ENCODE measurements at regions not wholly inside any gene's neighbourhood (a gene's known extent, or its start where the extent isn't known, plus 50 kb on each side); places are given as distances from the start of the nearest gene placed in this dataset.

DNA sequence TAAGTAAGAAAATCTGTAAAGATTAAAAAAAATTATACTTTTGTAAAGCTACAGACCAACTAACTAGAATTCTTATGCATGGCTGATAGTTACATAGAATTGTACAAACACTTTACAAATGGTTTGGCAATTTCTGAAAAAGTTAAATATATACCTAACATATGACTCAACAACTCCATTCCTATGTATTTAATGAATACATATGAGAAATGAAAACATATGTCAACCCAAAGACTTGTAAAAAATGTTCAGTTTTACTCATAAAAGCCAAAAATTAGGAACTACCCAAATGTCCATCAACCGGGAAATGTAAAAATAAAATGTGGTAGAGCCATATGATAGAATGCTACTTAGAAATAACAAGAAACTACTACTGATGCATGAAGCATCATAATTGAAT, 152.6 kb upstream of the NRG3 start:
- TF ChIP-seq EZH2 (IDR thresholded peaks at IDR 0.05) = no peak
- no peak for TF ChIP-seq POLR2AphosphoS5 (IDR thresholded peaks at IDR 0.05; ENCODE audit: borderline replicate concordance, low read depth, low read length)
